HK-2 (cell line): ENCODE measurements at regions not wholly inside any gene's neighbourhood (a gene's known extent, or its start where the extent isn't known, plus 50 kb on each side); places are given as distances from the start of the nearest gene placed in this dataset.

ENCODE experiments used
- DNase-seq: peaks from one replicate; pipeline ENCODE4 v3.0.0-alpha.2; 2018; ENCODE audit not compliant: unreplicated experiment

DNA sequence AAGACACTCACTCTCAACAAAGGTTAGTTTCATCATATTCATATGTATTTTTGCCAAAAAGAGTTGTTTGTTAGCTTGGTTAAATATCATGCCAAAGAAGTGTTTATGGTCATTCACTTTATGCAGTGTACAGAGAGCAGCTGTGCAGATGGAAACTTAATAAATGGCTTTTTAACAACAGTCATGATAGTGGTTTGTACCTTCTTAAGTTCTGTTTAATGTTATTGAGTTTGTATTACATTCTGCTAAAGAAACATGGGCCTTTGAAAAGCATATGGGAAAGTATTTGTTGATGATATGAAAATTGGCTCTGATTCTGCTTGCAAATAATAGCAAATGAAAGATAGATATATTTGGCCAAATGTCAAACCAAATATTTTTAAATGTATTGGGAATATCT lies 607.3 kb downstream of the NCAM2 start:
- DNase-seq: no peak

DNA sequence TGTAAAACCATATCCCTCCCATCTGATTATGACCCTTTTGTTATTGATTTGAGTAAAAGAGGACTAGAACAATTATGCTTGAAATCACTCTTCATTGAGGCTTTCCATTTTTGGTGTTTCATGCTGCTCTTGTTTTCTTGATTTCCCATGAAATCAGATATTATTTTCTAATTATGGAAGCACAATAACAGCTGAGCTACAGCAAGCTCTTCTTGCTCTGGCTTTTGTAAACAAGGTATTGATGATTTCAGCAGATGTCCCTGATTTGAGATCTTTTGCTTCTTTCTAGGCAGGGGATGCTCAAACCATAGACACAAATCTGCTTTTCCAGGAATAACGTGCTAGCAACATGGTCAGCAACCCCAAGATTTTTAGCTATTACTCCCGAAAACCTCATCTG lies 607.8 kb downstream of the NCAM2 start:
- DNase-seq: no peak

DNA sequence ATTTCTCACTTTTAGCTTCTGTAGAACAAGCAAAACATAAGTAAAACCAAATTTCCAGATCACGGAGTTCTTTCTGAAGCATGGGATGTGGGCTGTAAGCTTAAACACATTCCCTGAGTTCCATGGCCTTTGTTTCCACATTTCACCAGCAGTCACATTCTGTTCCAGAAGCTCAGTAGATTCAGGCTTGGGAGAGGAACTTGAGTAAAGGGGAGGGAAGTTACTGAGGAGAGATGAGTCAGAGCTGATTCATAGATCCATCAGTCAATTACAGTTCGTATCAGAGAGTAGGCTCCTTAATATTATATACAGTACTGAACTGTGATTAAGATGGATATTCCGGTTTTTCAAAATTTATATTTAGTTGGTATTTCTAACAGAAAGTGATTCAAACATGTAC lies 614.3 kb downstream of the NCAM2 start:
- no peak for DNase-seq

DNA sequence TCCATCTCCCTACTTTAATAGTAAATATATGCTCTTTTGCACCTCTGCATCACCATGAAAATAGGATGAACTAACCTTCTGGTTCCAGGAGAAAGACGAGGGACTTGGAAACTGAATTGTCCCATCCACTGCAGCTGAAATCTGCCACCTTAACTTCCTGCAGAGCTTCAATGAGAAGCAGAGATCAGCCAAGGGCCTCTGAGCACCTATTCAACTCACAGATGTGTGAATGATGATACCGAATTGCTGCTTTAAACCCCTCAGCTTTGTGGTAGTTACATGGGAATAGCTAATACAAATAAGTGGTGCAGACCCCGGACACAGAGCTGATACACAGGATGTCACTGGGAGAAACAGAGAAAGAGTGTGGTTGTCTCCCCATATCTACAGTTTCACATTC lies 616.8 kb downstream of the NCAM2 start:
- no peak for DNase-seq

DNA sequence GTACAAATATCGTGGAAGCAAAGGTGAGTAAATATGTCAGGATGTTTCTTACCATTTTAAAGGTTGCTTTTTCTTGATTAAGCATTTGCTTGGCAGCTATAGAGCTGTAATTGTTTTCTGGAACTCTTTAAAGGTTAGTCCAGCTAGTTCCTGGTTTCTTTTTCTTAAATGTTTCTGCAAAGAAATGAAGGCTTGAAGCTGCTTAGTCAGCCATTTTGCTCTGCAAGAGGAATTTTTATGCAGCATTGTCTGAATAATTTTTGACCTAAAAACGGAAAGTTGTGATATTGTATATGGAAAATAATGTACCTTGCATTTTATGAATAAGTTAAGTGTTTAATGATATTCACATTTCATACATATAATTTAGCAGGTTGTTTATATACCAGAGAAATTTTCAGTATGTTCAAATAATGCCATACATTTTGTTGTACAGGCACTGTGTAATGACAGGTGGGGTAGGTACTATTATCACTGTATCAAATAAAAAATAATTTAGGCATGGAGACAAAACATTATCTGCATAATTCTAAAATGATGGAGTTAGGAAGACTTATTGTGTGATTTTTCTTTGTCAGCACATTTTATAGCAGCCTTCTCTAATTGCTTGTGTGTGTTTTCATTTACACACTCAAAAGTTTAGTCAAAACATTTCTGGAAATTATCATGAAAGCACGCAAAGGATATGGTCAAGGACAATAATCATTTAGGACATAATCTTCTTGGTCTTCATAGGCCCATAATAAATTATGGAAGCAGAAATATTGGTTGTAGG lies 624.4 kb downstream of the NCAM2 start:
- DNase-seq: no peak

DNA sequence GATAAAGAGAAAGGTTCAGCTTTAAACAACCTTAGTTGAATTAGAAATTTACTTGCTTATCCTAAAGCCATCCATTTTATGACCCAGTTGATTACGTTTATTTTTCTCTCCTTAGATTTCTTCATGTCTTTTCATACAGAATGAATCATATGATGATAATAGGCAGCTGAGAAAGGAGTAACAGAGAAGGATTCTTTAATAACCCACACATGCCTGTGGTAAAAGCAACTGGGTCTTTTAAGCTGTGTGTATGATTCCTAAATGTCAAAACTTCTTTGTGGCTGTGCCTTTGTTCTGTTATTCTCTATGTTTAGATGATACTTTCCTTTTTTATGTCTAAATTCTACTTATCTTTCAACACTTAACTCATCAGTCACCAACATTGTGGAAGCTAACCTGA lies 626.5 kb downstream of the NCAM2 start:
- no peak for DNase-seq

DNA sequence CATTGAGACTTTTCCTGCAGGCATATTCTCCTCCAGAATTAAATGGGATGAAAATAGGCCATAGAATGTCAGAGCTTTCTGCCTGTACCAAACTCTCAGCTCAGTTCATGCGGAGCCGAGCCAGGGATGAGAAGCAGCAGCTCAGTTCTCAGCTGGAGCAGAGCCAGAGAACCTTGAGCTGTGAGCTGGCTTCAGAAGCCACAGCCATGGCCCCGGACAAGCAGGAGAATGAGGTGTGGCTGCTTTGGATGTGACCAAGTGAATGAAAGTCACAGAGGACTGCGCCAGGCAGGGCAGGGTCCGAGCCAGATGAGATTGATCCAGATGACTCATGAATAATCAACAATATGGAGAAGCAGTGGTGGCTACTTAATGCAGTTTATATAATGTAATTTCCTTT lies 633.8 kb downstream of the NCAM2 start:
- no peak for DNase-seq

DNA sequence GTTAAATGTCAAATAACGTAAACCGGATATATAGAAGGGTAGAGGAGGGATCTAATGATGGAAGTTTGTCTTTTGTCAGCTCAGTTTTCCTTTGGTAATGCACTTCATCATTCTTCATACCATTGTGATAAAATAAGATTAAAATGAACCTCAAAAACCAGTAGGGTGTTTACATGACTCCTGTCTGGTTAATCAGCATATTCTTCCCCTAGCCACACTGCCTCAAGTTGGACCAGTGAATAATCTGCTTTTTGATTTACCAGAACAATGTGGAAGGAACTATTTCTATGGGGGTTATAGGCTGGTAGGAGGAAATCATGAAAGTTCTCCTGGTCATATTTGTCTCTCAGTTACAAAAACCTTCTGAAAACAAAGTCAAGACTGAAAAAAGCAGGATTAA lies 634.7 kb downstream of the NCAM2 start:
- no peak for DNase-seq

DNA sequence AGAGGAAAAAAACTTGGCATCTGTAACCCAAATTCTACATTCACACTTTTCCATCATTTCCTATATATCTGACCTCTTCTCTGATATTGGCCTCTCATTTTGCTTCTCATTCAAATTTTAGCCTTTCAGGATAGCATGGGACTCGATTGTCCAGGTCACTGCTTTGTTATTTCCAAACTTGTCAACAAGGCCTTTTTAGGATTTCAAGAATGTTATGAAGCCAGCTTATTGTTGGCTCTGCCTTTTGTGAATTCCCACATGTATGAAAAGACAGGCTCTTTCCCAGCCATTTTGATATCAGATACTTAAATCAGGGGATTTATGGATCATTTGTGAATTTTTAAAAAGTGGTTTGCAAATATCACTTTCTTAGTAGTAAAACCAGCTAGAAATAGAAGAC lies 663.5 kb downstream of the NCAM2 start:
- no peak for DNase-seq

DNA sequence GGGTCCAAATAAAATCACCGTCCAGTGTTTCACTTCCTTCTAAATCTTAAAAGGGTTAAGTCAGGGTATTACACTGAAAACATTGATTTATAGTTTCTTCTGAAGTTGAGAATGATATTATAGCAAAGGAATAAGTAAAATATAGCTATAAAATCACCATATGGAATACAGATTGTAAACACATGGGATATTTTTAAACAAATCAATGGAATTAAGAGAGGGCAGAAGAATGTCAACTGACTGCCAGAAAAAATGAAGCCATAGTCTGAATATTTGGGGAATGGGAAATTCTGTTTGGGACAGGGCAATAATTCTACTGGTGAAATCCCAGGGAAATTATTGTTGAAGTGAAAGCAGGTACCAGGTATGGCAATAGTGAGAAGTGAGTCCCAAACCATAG lies 664.6 kb downstream of the NCAM2 start:
- DNase-seq: no peak

DNA sequence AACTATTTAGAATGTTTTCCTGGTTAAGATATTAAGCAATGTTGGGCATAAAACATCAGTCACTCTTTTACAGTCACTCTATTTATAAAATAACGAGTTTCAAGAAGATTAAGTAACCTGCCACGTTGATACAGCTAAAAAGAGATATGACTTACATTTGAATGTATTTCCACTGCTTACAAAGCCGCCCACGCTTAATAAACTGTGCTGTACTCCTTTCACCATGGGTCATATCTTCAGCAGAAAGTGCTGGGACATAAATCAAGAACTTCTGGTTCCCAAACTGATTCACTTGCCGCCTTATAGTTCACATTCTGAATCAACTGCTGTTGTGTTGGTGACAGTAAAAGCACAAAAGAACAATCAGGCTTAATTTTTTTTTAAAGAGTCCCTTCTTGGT lies 666.7 kb downstream of the NCAM2 start:
- DNase-seq: no peak

DNA sequence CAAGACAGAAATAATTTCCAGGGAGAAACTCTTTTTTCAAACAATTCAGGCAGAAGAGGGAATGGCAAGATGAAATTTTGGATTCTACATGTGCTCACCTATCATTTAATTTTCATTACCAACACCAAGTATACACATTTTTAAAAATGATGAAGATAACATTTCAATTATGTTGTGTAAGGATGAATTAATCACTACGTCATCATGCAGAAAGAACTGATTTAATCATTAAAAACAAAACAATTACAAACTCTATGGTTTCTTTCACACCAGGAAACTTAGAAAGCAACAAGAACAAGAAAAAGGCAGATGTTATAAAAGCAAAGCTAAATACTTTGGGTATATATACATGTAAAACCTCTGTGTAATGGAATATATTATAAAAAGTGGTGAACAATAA lies 668.5 kb downstream of the NCAM2 start:
- DNase-seq: no peak

DNA sequence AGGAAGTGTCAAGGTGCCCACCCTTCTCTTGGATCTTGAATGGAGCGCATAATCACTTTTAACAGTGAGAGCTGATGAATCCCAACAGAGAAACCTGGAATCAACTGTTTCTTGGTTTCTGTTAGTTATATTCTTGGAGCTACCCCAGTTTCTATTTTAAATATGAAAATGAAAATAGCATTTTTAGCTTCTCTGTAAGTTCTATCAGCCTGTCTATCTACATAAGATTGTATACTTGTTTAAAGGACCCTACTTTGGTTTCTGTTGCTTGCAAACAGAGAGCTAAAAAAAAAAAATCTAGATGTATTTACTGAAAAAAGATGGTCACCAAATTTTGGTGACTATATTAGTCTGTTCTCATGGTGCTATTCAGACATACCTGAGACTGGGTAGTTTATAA lies 670.0 kb downstream of the NCAM2 start:
- DNase-seq: no peak

DNA sequence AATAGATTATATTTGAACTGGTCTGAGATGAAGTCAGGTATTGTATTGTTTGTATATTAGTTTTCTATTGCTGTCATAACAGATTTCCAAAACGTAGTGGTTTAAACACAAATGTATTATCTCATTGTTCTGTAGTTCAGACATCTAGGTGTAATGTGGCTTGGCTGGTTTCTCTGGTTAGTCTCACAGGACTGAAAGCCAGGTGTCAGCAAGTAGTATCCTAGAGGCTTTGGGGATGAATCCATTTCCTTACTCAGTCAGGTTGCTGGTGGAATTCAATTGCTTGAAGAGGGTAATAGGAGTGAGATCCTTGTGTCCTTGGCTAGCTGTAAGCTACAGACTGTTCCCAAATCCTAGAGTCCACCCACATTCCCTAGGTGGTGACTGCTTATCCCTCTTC lies 675.8 kb downstream of the NCAM2 start:
- DNase-seq: no peak

DNA sequence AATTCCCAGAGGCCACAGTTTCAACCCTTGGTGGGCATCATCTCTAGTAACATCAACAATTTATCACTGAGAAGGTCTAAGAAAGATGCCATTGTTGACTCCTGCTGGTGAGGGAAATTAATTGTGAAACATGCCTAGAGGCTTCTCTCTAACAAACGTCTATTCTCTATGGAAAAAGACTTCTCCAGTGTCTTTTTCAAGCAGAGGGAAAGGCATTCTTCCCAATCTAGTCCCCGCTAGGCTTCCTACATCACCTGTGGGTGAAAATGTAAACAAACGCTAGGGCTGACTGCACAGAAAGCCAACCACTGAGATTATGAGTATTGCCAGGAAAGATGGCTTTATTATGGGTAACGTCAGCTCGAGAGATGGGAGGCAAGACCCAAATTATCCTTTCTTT lies 677.4 kb downstream of the NCAM2 start:
- no peak for DNase-seq

DNA sequence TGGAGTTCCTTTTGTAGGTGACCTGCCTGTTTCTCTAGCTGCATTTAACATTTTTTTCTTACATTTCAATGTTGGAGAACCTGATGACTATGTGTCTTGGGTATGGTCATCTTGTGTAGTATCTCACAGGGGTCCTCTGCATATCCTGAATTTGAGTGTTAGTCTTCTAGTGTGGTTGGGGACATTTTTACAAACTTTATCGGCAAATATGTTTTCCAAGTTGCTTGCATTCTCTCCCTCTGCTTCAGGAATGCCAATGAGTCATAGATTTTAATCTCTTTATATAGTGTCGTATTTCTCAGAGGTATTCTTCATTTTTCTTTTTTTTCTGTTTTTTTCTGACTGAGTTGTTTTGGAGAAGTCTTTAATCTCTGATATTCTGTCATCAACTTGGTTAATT lies 684.0 kb downstream of the NCAM2 start:
- no peak for DNase-seq

DNA sequence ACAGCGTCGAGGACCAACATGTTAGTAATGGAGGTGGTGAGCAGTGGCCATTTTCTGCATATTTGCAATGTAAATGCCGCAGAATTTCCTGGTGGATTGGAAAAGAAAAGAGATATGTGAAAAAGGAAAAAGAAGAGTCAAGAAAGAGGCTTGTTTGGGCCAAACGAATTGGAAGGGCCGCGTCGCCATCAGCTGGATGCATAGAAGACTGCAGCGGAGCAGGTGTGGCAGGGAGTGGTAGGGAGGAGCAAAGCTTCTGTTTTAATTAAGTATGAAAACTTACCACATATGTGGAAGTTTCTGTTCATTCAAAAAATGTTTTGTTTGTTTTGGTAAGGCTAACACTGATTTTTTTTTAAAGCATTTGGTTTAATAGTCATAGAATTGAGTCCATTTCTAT lies 690.7 kb downstream of the NCAM2 start:
- no peak for DNase-seq

DNA sequence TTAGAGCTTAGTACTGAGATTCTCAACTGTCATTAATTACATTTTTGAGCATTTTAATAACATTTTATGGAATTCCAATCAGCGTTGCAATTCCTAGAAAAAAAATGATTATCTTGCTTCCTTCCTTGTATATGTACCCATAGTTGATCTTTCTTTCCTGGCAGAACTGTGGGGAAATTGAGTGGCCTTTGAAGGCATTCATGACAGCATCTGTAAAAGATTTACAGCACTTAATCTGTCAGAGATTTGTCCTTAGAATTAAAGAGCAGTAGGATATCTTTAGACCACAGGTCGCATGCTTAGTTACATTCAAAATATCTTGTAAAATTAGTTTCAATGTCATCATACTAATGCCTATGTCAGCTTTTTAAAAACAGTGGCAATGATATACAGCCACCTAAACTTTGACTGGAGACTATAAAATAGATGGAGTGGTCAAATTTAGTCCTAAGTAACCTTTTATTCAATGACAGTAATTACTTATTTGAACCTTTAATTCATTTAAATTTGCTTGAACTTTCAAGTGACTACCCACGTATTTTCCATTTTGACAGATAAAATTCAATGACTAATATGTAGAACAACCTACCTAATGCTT lies 692.0 kb downstream of the NCAM2 start:
- no peak for DNase-seq

DNA sequence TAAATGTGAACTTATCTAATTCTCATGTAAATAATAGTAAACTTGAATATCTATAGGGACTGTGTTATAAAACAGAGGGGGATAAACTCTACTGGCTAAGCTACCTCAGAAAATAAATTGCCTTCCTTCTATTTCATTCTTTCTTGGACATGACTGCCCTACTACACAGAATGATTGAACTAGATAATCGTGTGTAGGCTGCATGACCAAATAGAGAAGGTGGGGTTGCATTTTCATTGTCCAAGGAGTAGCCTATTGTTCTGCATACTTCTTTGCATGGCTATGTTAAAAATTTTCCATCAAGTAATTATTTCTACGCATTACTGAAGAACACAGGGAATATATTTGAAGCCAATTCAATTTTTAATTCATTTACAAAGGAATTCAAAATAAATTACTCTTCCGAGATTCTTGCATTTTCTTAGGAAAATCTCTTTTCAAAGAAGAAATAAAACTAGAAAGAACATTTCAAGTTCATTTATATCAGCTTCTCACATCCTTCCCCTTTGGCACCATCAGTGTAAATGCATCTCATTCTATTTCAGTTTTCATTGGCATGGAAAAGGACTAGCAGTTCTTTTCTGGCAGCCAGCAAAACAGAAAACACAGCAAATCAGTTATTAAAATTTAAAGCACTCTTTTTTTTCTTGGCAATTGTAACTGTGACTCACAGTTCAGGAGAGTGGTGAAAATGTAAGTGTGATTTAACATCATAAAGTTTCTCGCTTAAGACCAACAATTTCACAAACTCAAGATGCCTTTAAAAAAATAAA lies 714.7 kb downstream of the NCAM2 start:
- DNase-seq: no peak

DNA sequence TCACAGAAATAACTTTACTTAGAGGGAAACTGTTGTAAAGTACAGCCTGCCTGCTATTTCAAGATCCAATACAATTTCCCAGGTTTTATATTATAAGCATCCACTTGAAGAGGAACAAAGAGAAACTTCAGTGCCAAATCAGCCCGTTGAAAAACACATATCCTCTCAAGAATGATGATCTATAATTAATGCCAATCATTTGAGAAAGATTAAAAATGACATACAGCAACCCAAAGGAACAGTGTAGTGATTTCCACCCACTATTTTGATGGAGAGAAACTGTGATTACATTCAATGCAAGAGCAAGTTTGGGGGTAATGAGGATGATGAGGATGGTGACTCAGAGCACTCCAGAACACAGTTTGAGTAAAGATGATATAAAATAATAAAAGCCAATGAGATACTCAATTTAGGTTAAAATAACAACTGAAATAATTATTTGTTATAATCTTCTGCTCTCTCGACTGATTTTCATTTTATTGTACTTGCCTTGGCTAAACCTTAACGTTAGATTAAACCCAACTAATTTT lies 715.5 kb downstream of the NCAM2 start:
- no peak for DNase-seq

DNA sequence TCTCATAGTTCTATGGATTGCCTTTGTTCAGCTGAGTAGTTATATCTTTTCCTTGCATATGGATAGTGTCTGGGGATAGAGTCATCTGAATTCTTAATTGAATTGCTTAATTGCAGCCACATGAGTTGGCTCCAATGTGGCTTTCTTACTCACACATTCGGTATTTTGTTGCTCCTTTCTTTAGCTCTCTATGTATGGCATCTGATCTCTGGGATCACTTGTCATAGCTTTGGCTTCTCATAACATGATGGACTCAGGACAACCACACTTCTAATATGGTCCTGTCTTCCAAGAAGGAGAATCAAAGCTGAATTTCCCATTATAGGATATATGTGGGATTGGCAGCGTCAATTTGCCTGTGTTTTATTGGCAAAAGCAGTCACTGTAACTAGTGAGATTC lies 716.2 kb downstream of the NCAM2 start:
- DNase-seq: no peak

DNA sequence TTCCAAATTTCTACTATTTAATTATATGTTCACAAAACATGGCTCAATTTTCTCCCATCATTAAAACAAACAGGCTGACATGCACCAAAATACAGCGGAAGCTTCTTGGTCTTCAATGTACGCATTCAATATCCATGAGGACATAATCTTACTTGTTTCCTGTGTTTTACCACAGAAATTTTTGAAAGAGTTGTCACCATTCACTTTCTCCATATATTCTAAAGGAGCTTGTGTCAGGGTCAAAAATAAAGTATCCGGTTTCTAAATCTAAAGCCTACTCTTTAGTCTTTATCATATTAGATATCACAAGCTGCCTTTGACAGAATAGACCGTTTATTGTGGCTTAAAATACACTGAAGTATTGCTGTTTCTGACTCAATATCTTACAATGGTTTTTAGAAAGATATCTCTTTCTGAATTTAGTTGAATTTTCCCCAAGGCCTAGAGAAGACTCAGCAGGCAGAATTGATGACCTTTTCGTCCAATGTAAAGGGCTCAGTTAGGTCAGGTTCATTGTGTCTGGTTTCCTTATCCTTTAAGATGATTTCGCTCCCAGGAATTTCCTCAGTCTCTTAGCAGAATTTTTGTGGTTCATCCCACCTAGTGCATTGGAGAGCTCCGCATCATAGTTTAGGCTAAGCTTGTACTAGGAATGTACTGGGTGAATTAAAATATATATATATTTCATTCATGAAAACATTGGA lies 717.2 kb downstream of the NCAM2 start:
- no peak for DNase-seq
